Neural cell (in vitro differentiated cells): ENCODE measurements at regions not wholly inside any gene's neighbourhood (a gene's known extent, or its start where the extent isn't known, plus 50 kb on each side); places are given as distances from the start of the nearest gene placed in this dataset.

Experiments used
- H2AFZ ChIP-seq: fragments of 200-600, 300-800 bp; sonication (generic), shearing (Covaris generic); 2 replicates; pipeline ENCODE4 v1.6.0; 2014; ENCODE audit warnings: low read depth, mild to moderate bottlenecking, antibody characterized with exemption, low read length, moderate library complexity
- H3F3A ChIP-seq: fragments of 200-600 bp; shearing (Covaris generic); 2 replicates; pipeline ENCODE4 v1.6.1; 2016; ENCODE audit warnings: mild to moderate bottlenecking, moderate library complexity, mixed read lengths, antibody characterized with exemption, low read length; ENCODE audit not compliant: insufficient read depth, poor library complexity, severe bottlenecking
- H3K27ac ChIP-seq: fragments of 200-600, 300-800 bp; sonication (generic), shearing (Covaris generic); 2 replicates; pipeline ENCODE4 v1.5.1; 2014; ENCODE audit warnings: mild to moderate bottlenecking, low read length, moderate library complexity
- H3K27me3 ChIP-seq: fragments of 300-800, 200-600 bp; sonication (generic), shearing (Covaris generic); 2 replicates; pipeline ENCODE4 v1.6.0; 2014; ENCODE audit warnings: mild to moderate bottlenecking, low read depth, low read length, moderate library complexity; ENCODE audit not compliant: insufficient read depth
- H3K36me3 ChIP-seq: fragments of 300-800, 200-600 bp; sonication (generic), shearing (Covaris generic); 2 replicates; pipeline ENCODE4 v1.5.1; 2014; ENCODE audit warnings: mild to moderate bottlenecking, antibody characterized with exemption, low read length, moderate library complexity; ENCODE audit not compliant: insufficient read depth
- H3K4me2 ChIP-seq: fragments of 300-800, 200-600 bp; sonication (generic), shearing (Covaris generic); 2 replicates; pipeline ENCODE4 v1.6.0; 2014; ENCODE audit warnings: mild to moderate bottlenecking, low read length
- H3K4me3 ChIP-seq: fragments of 300-800, 200-600 bp; sonication (generic), shearing (Covaris generic); 2 replicates; pipeline ENCODE4 v1.5.1; 2014; ENCODE audit warnings: mild to moderate bottlenecking, low read length, moderate library complexity
- H3K79me2 ChIP-seq: fragments of 200-600 bp; shearing (Covaris generic); replicated peaks from 2 replicates; pipeline ENCODE4 v1.6.0; 2014; ENCODE audit warnings: mild to moderate bottlenecking, low read length, moderate library complexity; ENCODE audit not compliant: insufficient read depth
- H3K9ac ChIP-seq: fragments of 300-800, 200-600 bp; sonication (generic), shearing (Covaris generic); 2 replicates; pipeline ENCODE4 v1.6.1; 2016; ENCODE audit warnings: mild to moderate bottlenecking, low read length, mixed read lengths
- H3K9me2 ChIP-seq: fragments of 200-600 bp; shearing (Covaris generic); 2 replicates; pipeline ENCODE4 v1.6.1; 2016; ENCODE audit warnings: mild to moderate bottlenecking, low read length, mixed read lengths; ENCODE audit not compliant: insufficient read depth
- H3K9me3 ChIP-seq: fragments of 200-600, 300-800 bp; sonication (generic), shearing (Covaris generic); 2 replicates; pipeline ENCODE4 v1.6.1; 2016; ENCODE audit warnings: mild to moderate bottlenecking, mixed run types, low read length, moderate library complexity, mixed read lengths
- H4K20me1 ChIP-seq: fragments of 200-600 bp; shearing (Covaris generic); 2 replicates; pipeline ENCODE4 v1.6.1; 2016; ENCODE audit warnings: mild to moderate bottlenecking, mixed run types; ENCODE audit not compliant: insufficient read depth
- EZH2 ChIP-seq: fragments of 200-600, 300-800 bp; shearing (Covaris generic), sonication (generic); IDR thresholded peaks from 2 replicates; pipeline ENCODE4 v1.6.1; 2014; ENCODE audit warnings: antibody characterized with exemption, low read length, borderline replicate concordance, mild to moderate bottlenecking; ENCODE audit not compliant: insufficient read depth, poor library complexity, severe bottlenecking
- POLR2AphosphoS5 ChIP-seq: IDR thresholded peaks from 2 replicates; pipeline ENCODE4 v1.6.1; 2012
- REST ChIP-seq: IDR thresholded peaks from 2 replicates; pipeline ENCODE4 v1.6.1; 2012; ENCODE audit warnings: borderline replicate concordance
- SMC3 ChIP-seq: fragments of 450-650 bp; conservative IDR thresholded peaks from 2 replicates; pipeline ENCODE4 v1.6.1; 2014; ENCODE audit warnings: antibody characterized with exemption, mild to moderate bottlenecking, moderate library complexity; ENCODE audit not compliant: poor library complexity
- TAF1 ChIP-seq: IDR thresholded peaks from 2 replicates; pipeline ENCODE4 v1.6.1; 2012; ENCODE audit warnings: low read depth
- TF ChIP-seq, protein P1 (sequence below): fragments of 450-650 bp; IDR thresholded peaks from 2 replicates; pipeline ENCODE4 v1.5.1; 2014; ENCODE audit warnings: antibody characterized with exemption, mild to moderate bottlenecking, moderate library complexity; ENCODE audit not compliant: poor library complexity, severe bottlenecking

GRCh38 chr3:116836286-116836685 lies 126.7 kb downstream of the TUSC7 start:
- H3K9ac ChIP-seq, result no peak overlapping the region
- no peak overlapping the region for H2AFZ ChIP-seq
- no peaks in the 10 kb centered on the region for H3K9me2 ChIP-seq
- H3K4me3 ChIP-seq, result no peak overlapping the region
- no peak overlapping the region for H3K27ac ChIP-seq
- no peaks in the 10 kb centered on the region for H3F3A ChIP-seq
- H3K79me2 ChIP-seq, result no peaks in the 10 kb centered on the region
- no peak overlapping the region for H3K4me2 ChIP-seq
- H3K9me3 ChIP-seq, result no peaks in the 10 kb centered on the region
- H3K27me3 ChIP-seq, result no peaks in the 10 kb centered on the region
- H3K36me3 ChIP-seq, result no peaks in the 10 kb centered on the region
- H4K20me1 ChIP-seq, result no peaks in the 10 kb centered on the region
- TF ChIP-seq SMC3, result no peak
- TF ChIP-seq, protein P1, sequence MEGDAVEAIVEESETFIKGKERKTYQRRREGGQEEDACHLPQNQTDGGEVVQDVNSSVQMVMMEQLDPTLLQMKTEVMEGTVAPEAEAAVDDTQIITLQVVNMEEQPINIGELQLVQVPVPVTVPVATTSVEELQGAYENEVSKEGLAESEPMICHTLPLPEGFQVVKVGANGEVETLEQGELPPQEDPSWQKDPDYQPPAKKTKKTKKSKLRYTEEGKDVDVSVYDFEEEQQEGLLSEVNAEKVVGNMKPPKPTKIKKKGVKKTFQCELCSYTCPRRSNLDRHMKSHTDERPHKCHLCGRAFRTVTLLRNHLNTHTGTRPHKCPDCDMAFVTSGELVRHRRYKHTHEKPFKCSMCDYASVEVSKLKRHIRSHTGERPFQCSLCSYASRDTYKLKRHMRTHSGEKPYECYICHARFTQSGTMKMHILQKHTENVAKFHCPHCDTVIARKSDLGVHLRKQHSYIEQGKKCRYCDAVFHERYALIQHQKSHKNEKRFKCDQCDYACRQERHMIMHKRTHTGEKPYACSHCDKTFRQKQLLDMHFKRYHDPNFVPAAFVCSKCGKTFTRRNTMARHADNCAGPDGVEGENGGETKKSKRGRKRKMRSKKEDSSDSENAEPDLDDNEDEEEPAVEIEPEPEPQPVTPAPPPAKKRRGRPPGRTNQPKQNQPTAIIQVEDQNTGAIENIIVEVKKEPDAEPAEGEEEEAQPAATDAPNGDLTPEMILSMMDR, result no peak

DNA sequence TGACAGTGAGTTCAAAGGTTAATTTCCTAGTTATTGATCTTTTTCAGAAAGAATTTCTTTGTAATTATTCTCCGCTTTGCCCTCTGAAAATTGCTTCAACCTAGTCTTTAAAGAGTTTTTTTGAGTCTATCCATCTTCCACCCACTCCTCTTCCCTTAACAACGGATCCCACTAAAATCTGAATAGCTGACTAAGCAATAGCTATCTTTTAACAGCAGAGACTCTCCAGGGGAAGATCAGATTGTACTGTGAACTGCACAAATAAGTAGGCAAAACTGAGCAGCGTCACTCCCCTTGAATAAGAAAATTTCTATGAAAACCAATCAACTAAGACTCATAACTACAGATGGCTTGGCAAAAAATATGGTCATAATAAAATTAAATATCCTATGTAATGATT lies 127.9 kb downstream of the TUSC7 start:
- Histone ChIP-seq H3F3A (no peaks in the 10 kb centered on the region), H3K9ac (no peak overlapping the region), H3K27ac (no peak overlapping the region), H3K4me3 (no peak overlapping the region), H3K9me2 (no peaks in the 10 kb centered on the region), H3K36me3 (no peaks in the 10 kb centered on the region), H3K27me3 (no peaks in the 10 kb centered on the region), H3K4me2 (no peak overlapping the region), H3K9me3 (no peaks in the 10 kb centered on the region), H2AFZ (no peak overlapping the region), H3K79me2 (no peaks in the 10 kb centered on the region), H4K20me1 (no peaks in the 10 kb centered on the region)
- TF ChIP-seq, protein P1, result no peak
- no peak for TF ChIP-seq POLR2AphosphoS5
- TF ChIP-seq TAF1, result no peak
- TF ChIP-seq EZH2, result no peak
- no peak for TF ChIP-seq REST
- no peak for TF ChIP-seq SMC3
